Neural cell (in vitro differentiated cells): ENCODE measurements at regions not wholly inside any gene's neighbourhood (a gene's known extent, or its start where the extent isn't known, plus 50 kb on each side); places are given as distances from the start of the nearest gene placed in this dataset.

Experiments used
- CTCF ChIP-seq: fragments of 450-650 bp; IDR thresholded peaks from 2 replicates; pipeline ENCODE4 v1.5.1; 2014; ENCODE audit warnings: antibody characterized with exemption, mild to moderate bottlenecking, moderate library complexity; ENCODE audit not compliant: poor library complexity, severe bottlenecking
- EP300 ChIP-seq: fragments of 450-650 bp; conservative IDR thresholded peaks from 2 replicates; pipeline ENCODE4 v1.6.1; 2014; ENCODE audit warnings: antibody characterized with exemption, mild to moderate bottlenecking, moderate library complexity; ENCODE audit not compliant: poor library complexity, severe bottlenecking
- EZH2 ChIP-seq: fragments of 200-600, 300-800 bp; shearing (Covaris generic), sonication (generic); IDR thresholded peaks from 2 replicates; pipeline ENCODE4 v1.6.1; 2014; ENCODE audit warnings: antibody characterized with exemption, low read length, borderline replicate concordance, mild to moderate bottlenecking; ENCODE audit not compliant: insufficient read depth, poor library complexity, severe bottlenecking
- MXI1 ChIP-seq: fragments of 450-650 bp; conservative IDR thresholded peaks from 2 replicates; pipeline ENCODE4 v1.6.1; 2014; ENCODE audit warnings: antibody characterized with exemption, mild to moderate bottlenecking; ENCODE audit not compliant: poor library complexity, severe bottlenecking
- POLR2AphosphoS5 ChIP-seq: IDR thresholded peaks from 2 replicates; pipeline ENCODE4 v1.6.1; 2012
- REST ChIP-seq: IDR thresholded peaks from 2 replicates; pipeline ENCODE4 v1.6.1; 2012; ENCODE audit warnings: borderline replicate concordance

- TF ChIP-seq REST (no peak), CTCF (no peak), EZH2 (no peak), MXI1 (no peak), POLR2AphosphoS5 (no peak), EP300 (no peak)
Observed at GRCh38 chr4:144411119-144411518, 234.8 kb upstream of the HHIP start.
